ENCODE measurements at regions not wholly inside any gene's neighbourhood (a gene's known extent, or its start where the extent isn't known, plus 50 kb on each side); places are given as distances from the start of the nearest gene placed in this dataset.

- DNase-seq: no peak
Measured at GRCh38 chr16:66133643-66134338, 232.7 kb upstream of the CDH5 start.

GRCh38 chr16:66131895-66132294 is 234.6 kb upstream of the CDH5 start:
- DNase-seq: no peak

GRCh38 chr16:66131156-66131807 is 235.2 kb upstream of the CDH5 start:
- no peak for DNase-seq

- DNase-seq: no peak
Measured at GRCh38 chr16:66130296-66130905, 236.1 kb upstream of the CDH5 start.

- no peak for DNase-seq
Measured at GRCh38 chr16:66129196-66129595, 237.3 kb upstream of the CDH5 start.

GRCh38 chr16:66128371-66128770 is 238.1 kb upstream of the CDH5 start:
- no peak for DNase-seq

- DNase-seq: no peak
Measured at GRCh38 chr16:66127459-66128370, 238.8 kb upstream of the CDH5 start.

GRCh38 chr16:66121466-66121865 is 245.0 kb upstream of the CDH5 start:
- no peak for DNase-seq

GRCh38 chr16:66120656-66121055 is 245.8 kb upstream of the CDH5 start:
- no peak for DNase-seq

- DNase-seq: no peak
Measured at GRCh38 chr16:66116163-66117002, 250.1 kb upstream of the CDH5 start.

- no peak for DNase-seq
Measured at GRCh38 chr16:66115373-66115772, 251.1 kb upstream of the CDH5 start.

- DNase-seq: no peak
Measured at GRCh38 chr16:66113223-66113622, 253.3 kb upstream of the CDH5 start.

- no peak for DNase-seq
Measured at GRCh38 chr16:66109677-66110076, 256.8 kb upstream of the CDH5 start.

GRCh38 chr16:66107661-66108060 is 258.8 kb upstream of the CDH5 start:
- no peak for DNase-seq

- DNase-seq: no peak
Measured at GRCh38 chr16:66103211-66103610, 263.3 kb upstream of the CDH5 start.

GRCh38 chr16:66099306-66099705 is 267.2 kb upstream of the CDH5 start:
- no peak for DNase-seq

- no peak for DNase-seq
Measured at GRCh38 chr16:66097751-66098150, 268.7 kb upstream of the CDH5 start.

GRCh38 chr16:66095676-66096075 is 270.8 kb upstream of the CDH5 start:
- DNase-seq: no peak

GRCh38 chr16:66093191-66093590 is 273.3 kb upstream of the CDH5 start:
- DNase-seq: no peak

- no peak for DNase-seq
Measured at GRCh38 chr16:66091471-66091891, 275.0 kb upstream of the CDH5 start.

- no peak for DNase-seq
Measured at GRCh38 chr16:66088681-66089080, 277.8 kb upstream of the CDH5 start.

- DNase-seq: no peak
Measured at GRCh38 chr16:66087308-66087707, 279.2 kb upstream of the CDH5 start.
